ENCODE measurements at regions not wholly inside any gene's neighbourhood (a gene's known extent, or its start where the extent isn't known, plus 50 kb on each side); places are given as distances from the start of the nearest gene placed in this dataset.

DNA sequence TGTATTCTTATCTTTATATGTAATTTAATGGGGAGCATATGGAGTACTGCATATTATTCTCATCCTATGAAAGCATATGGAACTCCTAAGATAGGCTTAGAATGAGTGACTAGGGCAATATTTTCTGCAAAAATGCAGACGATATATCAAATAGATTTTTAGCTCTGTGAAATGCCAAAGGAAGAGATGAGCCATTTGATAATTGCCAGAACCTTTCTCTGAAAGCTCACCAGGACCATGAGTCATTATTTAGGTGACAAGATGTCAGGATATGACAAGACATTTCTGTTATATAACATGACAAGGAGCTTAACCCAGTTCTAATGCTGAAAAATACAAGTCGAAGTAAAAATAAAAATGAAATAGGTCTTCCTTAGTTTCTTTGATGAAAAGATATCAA is 145.0 kb downstream of the SLITRK6 start:
- TF ChIP-seq, protein P1, sequence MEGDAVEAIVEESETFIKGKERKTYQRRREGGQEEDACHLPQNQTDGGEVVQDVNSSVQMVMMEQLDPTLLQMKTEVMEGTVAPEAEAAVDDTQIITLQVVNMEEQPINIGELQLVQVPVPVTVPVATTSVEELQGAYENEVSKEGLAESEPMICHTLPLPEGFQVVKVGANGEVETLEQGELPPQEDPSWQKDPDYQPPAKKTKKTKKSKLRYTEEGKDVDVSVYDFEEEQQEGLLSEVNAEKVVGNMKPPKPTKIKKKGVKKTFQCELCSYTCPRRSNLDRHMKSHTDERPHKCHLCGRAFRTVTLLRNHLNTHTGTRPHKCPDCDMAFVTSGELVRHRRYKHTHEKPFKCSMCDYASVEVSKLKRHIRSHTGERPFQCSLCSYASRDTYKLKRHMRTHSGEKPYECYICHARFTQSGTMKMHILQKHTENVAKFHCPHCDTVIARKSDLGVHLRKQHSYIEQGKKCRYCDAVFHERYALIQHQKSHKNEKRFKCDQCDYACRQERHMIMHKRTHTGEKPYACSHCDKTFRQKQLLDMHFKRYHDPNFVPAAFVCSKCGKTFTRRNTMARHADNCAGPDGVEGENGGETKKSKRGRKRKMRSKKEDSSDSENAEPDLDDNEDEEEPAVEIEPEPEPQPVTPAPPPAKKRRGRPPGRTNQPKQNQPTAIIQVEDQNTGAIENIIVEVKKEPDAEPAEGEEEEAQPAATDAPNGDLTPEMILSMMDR (conservative IDR thresholded peaks at IDR 0.05), result no peak
- no peak overlapping the region for H3K27ac ChIP-seq

- no peak overlapping the region for H3K27ac ChIP-seq
- TF ChIP-seq, protein P1 (conservative IDR thresholded peaks at IDR 0.05), result no peak
Observed at GRCh38 chr13:85653681-85654080, 145.5 kb downstream of the SLITRK6 start.

GRCh38 chr13:85652491-85652890 is 146.7 kb downstream of the SLITRK6 start:
- no peak overlapping the region for H3K27ac ChIP-seq
- TF ChIP-seq, protein P1 (conservative IDR thresholded peaks at IDR 0.05), result no peak

DNA sequence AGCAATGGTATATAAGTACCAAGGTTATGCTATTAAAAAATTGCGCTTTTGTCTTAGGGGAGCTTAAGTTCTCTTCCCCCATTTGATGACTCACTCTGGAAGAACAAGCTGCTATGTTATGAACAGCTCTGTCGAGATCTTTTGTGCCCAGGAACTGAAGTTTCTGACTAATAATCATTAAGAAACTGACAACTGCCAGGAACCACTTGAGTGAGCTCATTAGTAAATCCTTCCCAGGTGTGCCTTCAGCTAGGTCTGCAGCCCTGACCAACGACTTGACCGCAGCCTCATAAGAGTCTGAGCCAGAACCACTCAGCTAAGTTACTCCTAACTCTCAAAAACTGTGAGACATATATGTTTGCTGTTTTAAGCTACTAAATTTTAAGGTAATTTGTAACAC is 147.8 kb downstream of the SLITRK6 start:
- no peak overlapping the region for H3K27ac ChIP-seq
- TF ChIP-seq, protein P1 (conservative IDR thresholded peaks at IDR 0.05), result no peak

DNA sequence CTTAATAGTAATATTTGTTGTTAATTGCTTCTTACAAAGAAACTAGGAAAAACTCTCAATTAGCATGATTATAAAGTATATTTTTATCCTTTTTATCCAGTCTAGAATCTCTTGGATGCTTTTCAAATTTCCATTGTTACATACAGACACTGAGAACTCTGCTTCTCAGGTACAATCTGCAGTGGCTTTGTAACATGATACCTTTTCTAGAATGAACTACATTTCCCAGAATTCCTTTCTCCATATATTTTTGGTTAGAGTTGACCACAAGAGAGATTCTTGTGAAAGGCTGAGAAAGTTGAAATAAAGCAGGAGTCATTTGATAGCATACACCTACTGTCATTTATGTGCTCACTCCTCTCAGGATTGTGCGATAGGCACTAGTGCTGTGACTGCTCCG is 148.6 kb downstream of the SLITRK6 start:
- TF ChIP-seq, protein P1 (conservative IDR thresholded peaks at IDR 0.05), result no peak
- H3K27ac ChIP-seq, result no peak overlapping the region

DNA sequence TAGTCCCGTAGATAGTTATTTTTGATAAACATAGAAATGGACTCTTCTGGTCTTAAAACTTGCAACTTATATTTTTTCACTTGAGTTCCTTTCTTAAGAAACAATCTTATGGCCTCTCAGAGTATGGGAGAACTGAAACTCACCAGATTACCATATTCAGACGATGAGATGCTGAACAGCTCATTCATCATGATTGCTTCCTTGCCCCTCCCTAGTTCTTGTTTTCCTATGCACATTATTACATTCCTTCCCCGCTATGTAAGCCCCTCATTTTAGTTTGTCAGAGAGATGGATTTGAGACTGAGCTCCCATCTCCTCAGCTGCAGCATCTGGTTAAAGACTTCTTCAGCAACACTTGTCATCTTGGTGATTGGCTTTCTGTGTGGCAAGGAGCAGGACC is 158.5 kb downstream of the SLITRK6 start:
- no peak overlapping the region for H3K27ac ChIP-seq
- TF ChIP-seq, protein P1 (conservative IDR thresholded peaks at IDR 0.05), result no peak

DNA sequence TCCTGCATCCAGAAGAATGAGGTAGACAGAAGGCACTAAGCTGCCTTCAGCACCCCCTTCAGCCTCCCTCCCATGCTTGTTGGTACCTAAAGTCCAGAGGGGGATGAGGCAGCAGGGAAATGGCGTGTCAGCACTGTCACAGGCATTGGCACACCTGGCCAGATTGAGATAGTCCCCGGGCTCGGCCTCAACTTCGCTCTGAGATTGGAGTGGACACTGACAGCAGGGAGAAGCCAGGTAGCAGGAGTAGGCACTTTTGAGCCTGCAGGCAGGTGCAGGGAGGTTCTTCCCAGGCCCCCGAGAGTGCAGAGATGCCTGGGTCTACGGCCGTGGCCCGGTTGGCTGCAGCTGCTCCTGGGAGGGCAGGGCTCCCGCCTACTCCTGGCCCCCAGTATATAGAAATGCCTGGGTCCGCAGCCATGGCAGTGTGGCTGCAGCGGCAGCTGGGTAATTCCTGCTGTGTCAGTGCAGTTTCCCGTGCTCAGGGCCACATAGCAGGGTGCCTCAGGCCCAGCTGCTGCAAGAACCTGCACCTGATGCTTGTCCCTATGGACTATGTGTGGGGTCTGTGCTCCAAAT is 160.3 kb downstream of the SLITRK6 start:
- TF ChIP-seq, protein P1 (conservative IDR thresholded peaks at IDR 0.05), result no peak
- H3K27ac ChIP-seq, result no peak overlapping the region

Measured in VCaP (cell line).